Keratinocyte (primary cell): ENCODE measurements at regions not wholly inside any gene's neighbourhood (a gene's known extent, or its start where the extent isn't known, plus 50 kb on each side); places are given as distances from the start of the nearest gene placed in this dataset.

Source experiments
- DNase-seq: peaks from one replicate; pipeline ENCODE4 v3.0.0-alpha.2; 2011; ENCODE audit warnings: low read depth, missing footprints, low spot score
- FAIRE-seq: peaks from 2 replicates; lab custom pipeline; 2011; peaks lifted over from hg19 to GRCh38; lab: Jason Lieb, UNC
- H2AFZ ChIP-seq: 2 replicates; pipeline ENCODE4 v1.6.0; 2012; ENCODE audit warnings: low read length, control low read depth, inconsistent platforms; ENCODE audit not compliant: control insufficient read depth
- H3K27ac ChIP-seq: 2 replicates; pipeline ENCODE4 v1.5.1; 2011; ENCODE audit warnings: low read length; ENCODE audit not compliant: control insufficient read depth, insufficient read depth
- H3K27me3 ChIP-seq: 3 replicates; pipeline ENCODE4 v1.6.0; 2011; ENCODE audit warnings: low read length; ENCODE audit not compliant: control insufficient read depth, insufficient read depth; ENCODE audit errors: extremely low read depth
- H3K36me3 ChIP-seq, 2 experiments: 2 replicates in 1 of 2; 3 replicates in 1 of 2; pipeline ENCODE4 v1.5.1; 2011; ENCODE audit warnings: low read length in 2 of 2, mild to moderate bottlenecking in 1 of 2; ENCODE audit not compliant: control insufficient read depth in 2 of 2, insufficient read depth in 2 of 2; ENCODE audit errors: extremely low read depth in 1 of 2
- H3K4me1 ChIP-seq: 3 replicates; pipeline ENCODE4 v1.5.1; 2011; ENCODE audit warnings: low read length; ENCODE audit not compliant: control insufficient read depth, insufficient read depth; ENCODE audit errors: extremely low read depth
- H3K4me2 ChIP-seq: 3 replicates; pipeline ENCODE4 v1.6.0; 2011; ENCODE audit warnings: low read depth, low read length; ENCODE audit not compliant: control insufficient read depth, insufficient read depth; ENCODE audit errors: extremely low read depth
- H3K4me3 ChIP-seq, 3 experiments: fragments of 200-600 bp in 1 of 3; sonication (generic) in 1 of 3; 2 replicates in 2 of 3; 3 replicates in 1 of 3; pipeline ENCODE4 v1.5.1; 2011 to 2016; ENCODE audit warnings: low read length in 3 of 3, mild to moderate bottlenecking in 3 of 3, control low read depth in 2 of 3, inconsistent platforms in 1 of 3, low read depth in 1 of 3, mixed read lengths in 1 of 3, mixed run types in 1 of 3, moderate library complexity in 1 of 3; ENCODE audit not compliant: control insufficient read depth in 2 of 3, insufficient read depth in 2 of 3; ENCODE audit errors: extremely low read depth in 1 of 3
- H3K79me2 ChIP-seq: 2 replicates; pipeline ENCODE4 v1.6.0; 2012; ENCODE audit warnings: low read length; ENCODE audit not compliant: control insufficient read depth, insufficient read depth
- H3K9ac ChIP-seq: 3 replicates; pipeline ENCODE4 v1.6.0; 2011; ENCODE audit warnings: low read length; ENCODE audit not compliant: control insufficient read depth, insufficient read depth; ENCODE audit errors: extremely low read depth
- H3K9me1 ChIP-seq: 3 replicates; pipeline ENCODE4 v1.6.0; 2011; ENCODE audit warnings: low read length; ENCODE audit not compliant: control insufficient read depth, insufficient read depth; ENCODE audit errors: extremely low read depth
- H3K9me3 ChIP-seq: 2 replicates; pipeline ENCODE4 v1.5.1; 2012; ENCODE audit warnings: low read depth, low read length; ENCODE audit not compliant: control insufficient read depth
- H4K20me1 ChIP-seq: 3 replicates; pipeline ENCODE4 v1.6.0; 2011; ENCODE audit warnings: low read length; ENCODE audit not compliant: control insufficient read depth, insufficient read depth; ENCODE audit errors: extremely low read depth
- EZH2 ChIP-seq: IDR thresholded peaks from one replicate; pipeline ENCODE4 v1.6.1; 2012; ENCODE audit warnings: inconsistent platforms, mild to moderate bottlenecking, low read length, moderate library complexity
- dilution Hi-C: fragments of 300-500 bp; cut with MboI; formaldehyde crosslinking; loops from one replicate; pipeline ENCODE4 v1.7.0; 2020; ENCODE audit warnings: low sequenced_read_pairs; ENCODE audit not compliant: extremely low pct_ligation_motif_present
- TF ChIP-seq, protein P1 (sequence below), 3 experiments: IDR thresholded peaks in 1 of 3; conservative IDR thresholded peaks in 1 of 3; optimal IDR thresholded peaks in 1 of 3; 2 replicates in 2 of 3; 3 replicates in 1 of 3; pipeline versions ENCODE3 to v1.5.1; 2011; ENCODE audit warnings: low read length in 3 of 3, mild to moderate bottlenecking in 3 of 3, moderate library complexity in 2 of 3, control low read depth in 1 of 3, inconsistent platforms in 1 of 3; ENCODE audit not compliant: insufficient read depth in 2 of 3; ENCODE audit errors: extremely low read depth in 1 of 3

DNA sequence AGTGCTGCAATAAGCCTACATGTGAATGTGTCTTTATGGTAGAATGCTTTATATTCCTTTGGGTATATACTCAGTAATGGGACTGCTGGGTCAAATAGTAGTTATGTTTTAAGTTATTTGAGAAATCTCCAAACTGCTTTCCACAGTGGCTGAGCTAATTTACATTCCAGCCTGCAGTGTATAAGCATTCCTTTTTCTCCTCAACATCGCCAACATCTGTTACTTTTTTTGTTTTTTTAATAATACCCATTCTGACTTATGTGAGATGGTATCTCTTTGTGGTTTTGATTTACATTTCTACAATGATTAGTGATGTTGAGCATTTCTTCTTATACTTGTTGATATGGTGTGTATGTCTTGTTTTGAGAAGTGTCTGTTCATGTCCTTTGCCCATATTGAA, 1186.2 kb downstream of the BCL11B start:
- Histone ChIP-seq H3K9me1 (no peaks in the 10 kb centered on the region), H3K27me3 (no peaks in the 10 kb centered on the region), H4K20me1 (no peaks in the 10 kb centered on the region), H3K79me2 (no peaks in the 10 kb centered on the region), H3K27ac (no peak overlapping the region), H3K9ac (no peak overlapping the region), H2AFZ (no peak overlapping the region), H3K9me3 (no peaks in the 10 kb centered on the region), H3K36me3 (no peaks in the 10 kb centered on the region), H3K4me3 (no peak overlapping the region), H3K4me2 (no peak overlapping the region), H3K4me1 (no peaks in the 10 kb centered on the region)
- DNase-seq (no peak), FAIRE-seq (no peak)
- TF ChIP-seq, protein P1, sequence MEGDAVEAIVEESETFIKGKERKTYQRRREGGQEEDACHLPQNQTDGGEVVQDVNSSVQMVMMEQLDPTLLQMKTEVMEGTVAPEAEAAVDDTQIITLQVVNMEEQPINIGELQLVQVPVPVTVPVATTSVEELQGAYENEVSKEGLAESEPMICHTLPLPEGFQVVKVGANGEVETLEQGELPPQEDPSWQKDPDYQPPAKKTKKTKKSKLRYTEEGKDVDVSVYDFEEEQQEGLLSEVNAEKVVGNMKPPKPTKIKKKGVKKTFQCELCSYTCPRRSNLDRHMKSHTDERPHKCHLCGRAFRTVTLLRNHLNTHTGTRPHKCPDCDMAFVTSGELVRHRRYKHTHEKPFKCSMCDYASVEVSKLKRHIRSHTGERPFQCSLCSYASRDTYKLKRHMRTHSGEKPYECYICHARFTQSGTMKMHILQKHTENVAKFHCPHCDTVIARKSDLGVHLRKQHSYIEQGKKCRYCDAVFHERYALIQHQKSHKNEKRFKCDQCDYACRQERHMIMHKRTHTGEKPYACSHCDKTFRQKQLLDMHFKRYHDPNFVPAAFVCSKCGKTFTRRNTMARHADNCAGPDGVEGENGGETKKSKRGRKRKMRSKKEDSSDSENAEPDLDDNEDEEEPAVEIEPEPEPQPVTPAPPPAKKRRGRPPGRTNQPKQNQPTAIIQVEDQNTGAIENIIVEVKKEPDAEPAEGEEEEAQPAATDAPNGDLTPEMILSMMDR (optimal IDR thresholded peaks at IDR 0.05 in 1 of 3, IDR thresholded peaks at IDR 0.05 in 1 of 3, conservative IDR thresholded peaks at IDR 0.05 in 1 of 3; ENCODE audit: extremely low read depth in 1 of 3, insufficient read depth in 2 of 3, low read length in 3 of 3): no peak
- TF ChIP-seq EZH2: no peak
- dilution Hi-C loops: no loop called here

DNA sequence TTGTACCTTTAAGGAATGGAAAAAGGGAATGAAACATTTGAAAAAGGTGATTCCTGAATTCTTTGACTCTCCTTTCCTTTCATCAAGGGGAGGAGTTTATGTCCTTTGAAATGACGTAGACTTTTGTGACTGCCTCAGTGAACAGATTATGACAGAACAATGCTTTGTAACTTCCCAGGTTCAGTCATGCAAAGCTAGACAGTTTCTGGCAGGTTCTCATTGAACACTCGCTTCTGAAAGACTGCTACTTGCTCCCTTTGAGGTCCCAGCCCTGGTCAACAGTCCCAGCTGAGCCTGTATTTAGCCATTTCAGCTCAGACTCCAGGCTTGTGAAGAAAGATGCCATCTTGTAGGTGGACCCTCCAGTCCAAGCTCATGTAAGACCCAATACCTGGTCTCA, 1178.9 kb downstream of the BCL11B start:
- dilution Hi-C loops: no loop called here

More for the DNA sequence above, 1178.9 kb downstream of the BCL11B start:
- Histone ChIP-seq H3K27me3 (no peaks in the 10 kb centered on the region), H3K79me2 (no peaks in the 10 kb centered on the region), H3K9ac (no peak overlapping the region), H3K36me3 (no peaks in the 10 kb centered on the region), H2AFZ (no peak overlapping the region), H3K4me2 (no peak overlapping the region), H3K4me1 (no peaks in the 10 kb centered on the region), H3K27ac (no peak overlapping the region), H3K9me3 (no peaks in the 10 kb centered on the region), H4K20me1 (no peaks in the 10 kb centered on the region), H3K9me1 (no peaks in the 10 kb centered on the region), H3K4me3 (no peak overlapping the region)
- no peak for DNase-seq
- TF ChIP-seq EZH2: no peak
- TF ChIP-seq, protein P1 (optimal IDR thresholded peaks at IDR 0.05 in 1 of 3, IDR thresholded peaks at IDR 0.05 in 1 of 3, conservative IDR thresholded peaks at IDR 0.05 in 1 of 3; ENCODE audit: extremely low read depth in 1 of 3, insufficient read depth in 2 of 3, low read length in 3 of 3): no peak
- FAIRE-seq: no peak
